ENCODE measurements at regions not wholly inside any gene's neighbourhood (a gene's known extent, or its start where the extent isn't known, plus 50 kb on each side); places are given as distances from the start of the nearest gene placed in this dataset.
"Not testable (repeated sequence)": the region's sequence is repeated elsewhere in the genome, so short reads cannot be mapped to it uniquely, and the experiment has no call there.

DNA sequence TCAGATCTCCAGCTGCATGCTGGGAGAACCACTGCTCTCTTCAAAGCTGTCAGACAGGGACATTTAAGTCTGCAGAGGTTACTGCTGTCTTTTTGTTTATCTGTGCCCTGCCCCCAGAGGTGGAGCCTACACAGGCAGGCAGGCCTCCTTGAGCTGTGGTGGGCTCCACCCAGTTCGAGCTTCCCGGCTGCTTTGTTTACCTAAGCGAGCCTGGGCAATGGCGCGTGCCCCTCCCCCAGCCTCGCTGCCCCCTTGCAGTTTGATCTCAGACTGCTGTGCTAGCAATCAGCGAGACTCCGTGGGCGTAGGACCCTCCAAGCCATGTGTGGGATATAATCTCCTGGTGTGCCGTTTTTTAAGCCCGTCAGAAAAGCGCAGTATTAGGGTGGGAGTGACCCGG is 117.7 kb downstream of the TMEM182 start:
- TF ChIP-seq, protein P1, sequence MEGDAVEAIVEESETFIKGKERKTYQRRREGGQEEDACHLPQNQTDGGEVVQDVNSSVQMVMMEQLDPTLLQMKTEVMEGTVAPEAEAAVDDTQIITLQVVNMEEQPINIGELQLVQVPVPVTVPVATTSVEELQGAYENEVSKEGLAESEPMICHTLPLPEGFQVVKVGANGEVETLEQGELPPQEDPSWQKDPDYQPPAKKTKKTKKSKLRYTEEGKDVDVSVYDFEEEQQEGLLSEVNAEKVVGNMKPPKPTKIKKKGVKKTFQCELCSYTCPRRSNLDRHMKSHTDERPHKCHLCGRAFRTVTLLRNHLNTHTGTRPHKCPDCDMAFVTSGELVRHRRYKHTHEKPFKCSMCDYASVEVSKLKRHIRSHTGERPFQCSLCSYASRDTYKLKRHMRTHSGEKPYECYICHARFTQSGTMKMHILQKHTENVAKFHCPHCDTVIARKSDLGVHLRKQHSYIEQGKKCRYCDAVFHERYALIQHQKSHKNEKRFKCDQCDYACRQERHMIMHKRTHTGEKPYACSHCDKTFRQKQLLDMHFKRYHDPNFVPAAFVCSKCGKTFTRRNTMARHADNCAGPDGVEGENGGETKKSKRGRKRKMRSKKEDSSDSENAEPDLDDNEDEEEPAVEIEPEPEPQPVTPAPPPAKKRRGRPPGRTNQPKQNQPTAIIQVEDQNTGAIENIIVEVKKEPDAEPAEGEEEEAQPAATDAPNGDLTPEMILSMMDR (conservative IDR thresholded peaks at IDR 0.05; ENCODE audit: low read depth in 2 of 2): not testable (repeated sequence)
- TF ChIP-seq EZH2phosphoT487 (IDR thresholded peaks at IDR 0.05; ENCODE audit: unreplicated experiment); EZH2 (IDR thresholded peaks at IDR 0.05; ENCODE audit: low read depth, unreplicated experiment); ZNF114 (CRISPR knock-in tag; IDR thresholded peaks at IDR 0.05); POLR2AphosphoS5 (IDR thresholded peaks at IDR 0.05; ENCODE audit: low read depth): not testable (repeated sequence)
- TF ChIP-seq, protein P2, sequence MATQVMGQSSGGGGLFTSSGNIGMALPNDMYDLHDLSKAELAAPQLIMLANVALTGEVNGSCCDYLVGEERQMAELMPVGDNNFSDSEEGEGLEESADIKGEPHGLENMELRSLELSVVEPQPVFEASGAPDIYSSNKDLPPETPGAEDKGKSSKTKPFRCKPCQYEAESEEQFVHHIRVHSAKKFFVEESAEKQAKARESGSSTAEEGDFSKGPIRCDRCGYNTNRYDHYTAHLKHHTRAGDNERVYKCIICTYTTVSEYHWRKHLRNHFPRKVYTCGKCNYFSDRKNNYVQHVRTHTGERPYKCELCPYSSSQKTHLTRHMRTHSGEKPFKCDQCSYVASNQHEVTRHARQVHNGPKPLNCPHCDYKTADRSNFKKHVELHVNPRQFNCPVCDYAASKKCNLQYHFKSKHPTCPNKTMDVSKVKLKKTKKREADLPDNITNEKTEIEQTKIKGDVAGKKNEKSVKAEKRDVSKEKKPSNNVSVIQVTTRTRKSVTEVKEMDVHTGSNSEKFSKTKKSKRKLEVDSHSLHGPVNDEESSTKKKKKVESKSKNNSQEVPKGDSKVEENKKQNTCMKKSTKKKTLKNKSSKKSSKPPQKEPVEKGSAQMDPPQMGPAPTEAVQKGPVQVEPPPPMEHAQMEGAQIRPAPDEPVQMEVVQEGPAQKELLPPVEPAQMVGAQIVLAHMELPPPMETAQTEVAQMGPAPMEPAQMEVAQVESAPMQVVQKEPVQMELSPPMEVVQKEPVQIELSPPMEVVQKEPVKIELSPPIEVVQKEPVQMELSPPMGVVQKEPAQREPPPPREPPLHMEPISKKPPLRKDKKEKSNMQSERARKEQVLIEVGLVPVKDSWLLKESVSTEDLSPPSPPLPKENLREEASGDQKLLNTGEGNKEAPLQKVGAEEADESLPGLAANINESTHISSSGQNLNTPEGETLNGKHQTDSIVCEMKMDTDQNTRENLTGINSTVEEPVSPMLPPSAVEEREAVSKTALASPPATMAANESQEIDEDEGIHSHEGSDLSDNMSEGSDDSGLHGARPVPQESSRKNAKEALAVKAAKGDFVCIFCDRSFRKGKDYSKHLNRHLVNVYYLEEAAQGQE (IDR thresholded peaks at IDR 0.05; ENCODE audit: unreplicated experiment): not testable (repeated sequence)

All from GM23338 (cell line).